Keratinocyte (primary cell): ENCODE measurements at regions not wholly inside any gene's neighbourhood (a gene's known extent, or its start where the extent isn't known, plus 50 kb on each side); places are given as distances from the start of the nearest gene placed in this dataset.

Experiments used
- CTCF ChIP-seq, 3 experiments: IDR thresholded peaks in 1 of 3; conservative IDR thresholded peaks in 1 of 3; optimal IDR thresholded peaks in 1 of 3; 2 replicates in 2 of 3; 3 replicates in 1 of 3; pipeline versions ENCODE3 to v1.5.1; 2011; ENCODE audit warnings: low read length in 3 of 3, mild to moderate bottlenecking in 3 of 3, moderate library complexity in 2 of 3, control low read depth in 1 of 3, inconsistent platforms in 1 of 3; ENCODE audit not compliant: insufficient read depth in 2 of 3; ENCODE audit errors: extremely low read depth in 1 of 3
- EZH2 ChIP-seq: IDR thresholded peaks from one replicate; pipeline ENCODE4 v1.6.1; 2012; ENCODE audit warnings: inconsistent platforms, mild to moderate bottlenecking, low read length, moderate library complexity

- TF ChIP-seq CTCF (optimal IDR thresholded peaks at IDR 0.05 in 1 of 3, IDR thresholded peaks at IDR 0.05 in 1 of 3, conservative IDR thresholded peaks at IDR 0.05 in 1 of 3; ENCODE audit: extremely low read depth in 1 of 3, insufficient read depth in 2 of 3, low read length in 3 of 3) (no peak), EZH2 (no peak)
Observed at GRCh38 chr10:117792214-117792613, 249.7 kb downstream of the EMX2 start.
